ENCODE measurements at regions not wholly inside any gene's neighbourhood (a gene's known extent, or its start where the extent isn't known, plus 50 kb on each side); places are given as distances from the start of the nearest gene placed in this dataset.

- H3K27ac ChIP-seq, result no peak overlapping the region
- no peak for TF ChIP-seq CTCF (conservative IDR thresholded peaks at IDR 0.05)
- no peak for TF ChIP-seq ZFX (IDR thresholded peaks at IDR 0.05)
Observed at GRCh38 chr16:72473631-72474030, 301.7 kb upstream of the PMFBP1 start.

- H3K27ac ChIP-seq, result no peak overlapping the region
- no peak for TF ChIP-seq ZFX (IDR thresholded peaks at IDR 0.05)
- no peak for TF ChIP-seq CTCF (conservative IDR thresholded peaks at IDR 0.05)
Observed at GRCh38 chr16:72471317-72471924, 299.5 kb upstream of the PMFBP1 start.

GRCh38 chr16:72470541-72470940 lies 298.6 kb upstream of the PMFBP1 start:
- H3K27ac ChIP-seq, result no peak overlapping the region
- TF ChIP-seq ZFX (IDR thresholded peaks at IDR 0.05) (no peak), CTCF (conservative IDR thresholded peaks at IDR 0.05) (no peak)

GRCh38 chr16:72469932-72470331 lies 298.0 kb upstream of the PMFBP1 start:
- no peak overlapping the region for H3K27ac ChIP-seq
- no peak for TF ChIP-seq CTCF (conservative IDR thresholded peaks at IDR 0.05)
- no peak for TF ChIP-seq ZFX (IDR thresholded peaks at IDR 0.05)

- no peak overlapping the region for H3K27ac ChIP-seq
- no peak for TF ChIP-seq ZFX (IDR thresholded peaks at IDR 0.05)
- no peak for TF ChIP-seq CTCF (conservative IDR thresholded peaks at IDR 0.05)
Observed at GRCh38 chr16:72468582-72468981, 296.6 kb upstream of the PMFBP1 start.

GRCh38 chr16:72467157-72467759 lies 295.3 kb upstream of the PMFBP1 start:
- TF ChIP-seq ZFX (IDR thresholded peaks at IDR 0.05) (no peak), CTCF (conservative IDR thresholded peaks at IDR 0.05) (peak; percentile 82)
- H3K27ac ChIP-seq, result no peak overlapping the region

GRCh38 chr16:72464597-72465368 lies 292.8 kb upstream of the PMFBP1 start:
- TF ChIP-seq CTCF (conservative IDR thresholded peaks at IDR 0.05) (no peak), ZFX (IDR thresholded peaks at IDR 0.05) (no peak)
- no peak overlapping the region for H3K27ac ChIP-seq

Measured in C4-2B (cell line).